HEK293 (cell line): ENCODE measurements at regions not wholly inside any gene's neighbourhood (a gene's known extent, or its start where the extent isn't known, plus 50 kb on each side); places are given as distances from the start of the nearest gene placed in this dataset.

Experiments used
- CTCF ChIA-PET: fragments of 350-600 bp; formaldehyde crosslinking; extraction: SDS; loops from one replicate; lab custom pipeline; 2021; ENCODE audit warnings: antibody characterized with exemption; lab: Yijun Ruan, JAX
- POLR2A ChIA-PET: fragments of 300-600 bp; formaldehyde crosslinking; extraction: SDS; loops from one replicate; lab custom pipeline; 2020; ENCODE audit warnings: antibody characterized with exemption, inconsistent platforms; lab: Yijun Ruan, JAX
- H3K27ac ChIP-seq: fragments of 200-500 bp; sonication (Bioruptor generic); 2 replicates; pipeline ENCODE4 v1.5.1; 2014; ENCODE audit warnings: low read depth, low read length, control low read depth, inconsistent platforms; ENCODE audit errors: extremely low read depth
- H3K36me3 ChIP-seq, 2 experiments: fragments of 200-500 bp in 1 of 2; sonication (Bioruptor generic) in 1 of 2; 1 replicate in 1 of 2; 2 replicates in 1 of 2; pipeline ENCODE4 v1.5.1; 2014 to 2017; ENCODE audit warnings: inconsistent platforms in 2 of 2, low read length in 2 of 2; ENCODE audit not compliant: control insufficient read depth in 2 of 2, insufficient read depth in 1 of 2
- H3K4me1 ChIP-seq: fragments of 200-500 bp; sonication (Bioruptor generic); 2 replicates; pipeline ENCODE4 v1.5.1; 2014; ENCODE audit warnings: mild to moderate bottlenecking, low read length, inconsistent platforms; ENCODE audit not compliant: control insufficient read depth, insufficient read depth
- H3K4me3 ChIP-seq: 2 replicates; pipeline ENCODE4 v1.5.1; 2011; ENCODE audit warnings: low read depth, mild to moderate bottlenecking, control low read depth, low read length, moderate library complexity
- H3K9me3 ChIP-seq: fragments of 200-500 bp; sonication (Bioruptor generic); 2 replicates; pipeline ENCODE4 v1.5.1; 2014; ENCODE audit warnings: low read depth, low read length, inconsistent platforms; ENCODE audit not compliant: control insufficient read depth, insufficient read depth
- EGR2 ChIP-seq: fragments of 450-650 bp; formaldehyde crosslinking; IDR thresholded peaks from 2 replicates; pipeline ENCODE4 v1.5.1; 2016; ENCODE audit warnings: low read depth, missing biosample characterization, missing genetic modification characterization
- KLF7 ChIP-seq: fragments of 450-650 bp; formaldehyde crosslinking; IDR thresholded peaks from 2 replicates; pipeline ENCODE4 v1.5.1; 2016; ENCODE audit warnings: missing biosample characterization, missing genetic modification characterization, borderline replicate concordance
- OVOL3 ChIP-seq: fragments of 450-650 bp; formaldehyde crosslinking; IDR thresholded peaks from 2 replicates; pipeline ENCODE4 v1.5.1; 2016; ENCODE audit warnings: missing biosample characterization, missing genetic modification characterization
- RBAK ChIP-seq: fragments of 450-650 bp; formaldehyde crosslinking; IDR thresholded peaks from 2 replicates; pipeline ENCODE4 v1.5.1; 2016; ENCODE audit warnings: missing biosample characterization, missing genetic modification characterization
- SALL2 ChIP-seq: fragments of 450-650 bp; formaldehyde crosslinking; IDR thresholded peaks from 2 replicates; pipeline ENCODE4 v1.5.0; 2017; ENCODE audit warnings: missing biosample characterization, mild to moderate bottlenecking, missing genetic modification characterization, borderline replicate concordance
- ZBTB26 ChIP-seq: fragments of 450-650 bp; formaldehyde crosslinking; optimal IDR thresholded peaks from 2 replicates; pipeline ENCODE3; 2016; ENCODE audit warnings: missing biosample characterization, mild to moderate bottlenecking, missing genetic modification characterization
- ZNF16 ChIP-seq: fragments of 450-650 bp; formaldehyde crosslinking; IDR thresholded peaks from 2 replicates; pipeline ENCODE4 v1.5.1; 2016; ENCODE audit warnings: low read depth, missing biosample characterization, missing genetic modification characterization
- ZNF174 ChIP-seq: fragments of 450-650 bp; formaldehyde crosslinking; IDR thresholded peaks from 2 replicates; pipeline ENCODE4 v1.5.0; 2017; ENCODE audit warnings: missing biosample characterization, mild to moderate bottlenecking, missing genetic modification characterization
- ZNF221 ChIP-seq: fragments of 450-650 bp; formaldehyde crosslinking; IDR thresholded peaks from 2 replicates; pipeline ENCODE4 v1.5.1; 2017; ENCODE audit warnings: missing biosample characterization, missing genetic modification characterization, borderline replicate concordance
- ZNF404 ChIP-seq: fragments of 450-650 bp; formaldehyde crosslinking; IDR thresholded peaks from 2 replicates; pipeline ENCODE4 v1.5.1; 2017; ENCODE audit warnings: missing biosample characterization, missing genetic modification characterization
- ZNF623 ChIP-seq: fragments of 450-650 bp; formaldehyde crosslinking; IDR thresholded peaks from 2 replicates; pipeline ENCODE4 v1.5.1; 2016; ENCODE audit warnings: missing biosample characterization, missing genetic modification characterization
- ZNF639 ChIP-seq: fragments of 450-650 bp; formaldehyde crosslinking; IDR thresholded peaks from 2 replicates; pipeline ENCODE4 v1.5.1; 2016; ENCODE audit warnings: missing biosample characterization, missing genetic modification characterization
- TF ChIP-seq, protein P1 (sequence below): fragments of 450-650 bp; formaldehyde crosslinking; conservative IDR thresholded peaks from 2 replicates; pipeline ENCODE4 v1.5.1; 2016; ENCODE audit warnings: low read depth, missing biosample characterization, missing genetic modification characterization
- TF ChIP-seq, protein P2 (sequence below): fragments of 450-650 bp; formaldehyde crosslinking; IDR thresholded peaks from 2 replicates; pipeline ENCODE4 v1.5.0; 2017; ENCODE audit warnings: missing biosample characterization, missing genetic modification characterization, borderline replicate concordance
- TF ChIP-seq, protein P3 (sequence below): fragments of 450-650 bp; formaldehyde crosslinking; IDR thresholded peaks from 2 replicates; pipeline ENCODE4 v1.5.1; 2017; ENCODE audit warnings: missing biosample characterization, missing genetic modification characterization

- Histone ChIP-seq H3K9me3 (no peaks in the 10 kb centered on the region), H3K27ac (no peak overlapping the region), H3K4me1 (no peaks in the 10 kb centered on the region), H3K36me3 (no peaks in the 10 kb centered on the region), H3K4me3 (no peak overlapping the region)
- ChIA-PET POLR2A (no interaction called here), CTCF (no interaction called here)
- TF ChIP-seq, protein P1, sequence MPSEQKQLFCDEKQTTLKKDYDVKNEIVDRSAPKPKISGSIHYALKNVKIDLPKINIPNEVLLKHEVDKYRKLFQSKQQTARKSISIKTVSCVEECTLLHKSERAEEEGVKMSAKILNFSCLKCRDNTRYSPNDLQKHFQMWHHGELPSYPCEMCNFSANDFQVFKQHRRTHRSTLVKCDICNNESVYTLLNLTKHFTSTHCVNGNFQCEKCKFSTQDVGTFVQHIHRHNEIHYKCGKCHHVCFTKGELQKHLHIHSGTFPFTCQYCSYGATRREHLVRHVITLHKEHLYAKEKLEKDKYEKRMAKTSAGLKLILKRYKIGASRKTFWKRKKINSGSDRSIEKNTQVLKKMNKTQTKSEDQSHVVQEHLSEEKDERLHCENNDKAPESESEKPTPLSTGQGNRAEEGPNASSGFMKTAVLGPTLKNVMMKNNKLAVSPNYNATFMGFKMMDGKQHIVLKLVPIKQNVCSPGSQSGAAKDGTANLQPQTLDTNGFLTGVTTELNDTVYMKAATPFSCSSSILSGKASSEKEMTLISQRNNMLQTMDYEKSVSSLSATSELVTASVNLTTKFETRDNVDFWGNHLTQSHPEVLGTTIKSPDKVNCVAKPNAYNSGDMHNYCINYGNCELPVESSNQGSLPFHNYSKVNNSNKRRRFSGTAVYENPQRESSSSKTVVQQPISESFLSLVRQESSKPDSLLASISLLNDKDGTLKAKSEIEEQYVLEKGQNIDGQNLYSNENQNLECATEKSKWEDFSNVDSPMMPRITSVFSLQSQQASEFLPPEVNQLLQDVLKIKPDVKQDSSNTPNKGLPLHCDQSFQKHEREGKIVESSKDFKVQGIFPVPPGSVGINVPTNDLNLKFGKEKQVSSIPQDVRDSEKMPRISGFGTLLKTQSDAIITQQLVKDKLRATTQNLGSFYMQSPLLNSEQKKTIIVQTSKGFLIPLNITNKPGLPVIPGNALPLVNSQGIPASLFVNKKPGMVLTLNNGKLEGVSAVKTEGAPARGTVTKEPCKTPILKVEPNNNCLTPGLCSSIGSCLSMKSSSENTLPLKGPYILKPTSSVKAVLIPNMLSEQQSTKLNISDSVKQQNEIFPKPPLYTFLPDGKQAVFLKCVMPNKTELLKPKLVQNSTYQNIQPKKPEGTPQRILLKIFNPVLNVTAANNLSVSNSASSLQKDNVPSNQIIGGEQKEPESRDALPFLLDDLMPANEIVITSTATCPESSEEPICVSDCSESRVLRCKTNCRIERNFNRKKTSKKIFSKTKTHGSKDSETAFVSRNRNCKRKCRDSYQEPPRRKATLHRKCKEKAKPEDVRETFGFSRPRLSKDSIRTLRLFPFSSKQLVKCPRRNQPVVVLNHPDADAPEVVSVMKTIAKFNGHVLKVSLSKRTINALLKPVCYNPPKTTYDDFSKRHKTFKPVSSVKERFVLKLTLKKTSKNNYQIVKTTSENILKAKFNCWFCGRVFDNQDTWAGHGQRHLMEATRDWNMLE (tag by site-specific recombination) = no peak
- TF ChIP-seq SALL2 (tag by site-specific recombination) (no peak), ZNF221 (tag by site-specific recombination) (no peak), ZNF16 (tag by site-specific recombination) (no peak), ZNF404 (tag by site-specific recombination) (no peak), OVOL3 (tag by site-specific recombination) (no peak), ZNF639 (no peak), ZBTB26 (no peak), RBAK (no peak), EGR2 (tag by site-specific recombination) (no peak), KLF7 (tag by site-specific recombination) (no peak), ZNF174 (no peak), ZNF623 (tag by site-specific recombination) (no peak)
- TF ChIP-seq, protein P2, sequence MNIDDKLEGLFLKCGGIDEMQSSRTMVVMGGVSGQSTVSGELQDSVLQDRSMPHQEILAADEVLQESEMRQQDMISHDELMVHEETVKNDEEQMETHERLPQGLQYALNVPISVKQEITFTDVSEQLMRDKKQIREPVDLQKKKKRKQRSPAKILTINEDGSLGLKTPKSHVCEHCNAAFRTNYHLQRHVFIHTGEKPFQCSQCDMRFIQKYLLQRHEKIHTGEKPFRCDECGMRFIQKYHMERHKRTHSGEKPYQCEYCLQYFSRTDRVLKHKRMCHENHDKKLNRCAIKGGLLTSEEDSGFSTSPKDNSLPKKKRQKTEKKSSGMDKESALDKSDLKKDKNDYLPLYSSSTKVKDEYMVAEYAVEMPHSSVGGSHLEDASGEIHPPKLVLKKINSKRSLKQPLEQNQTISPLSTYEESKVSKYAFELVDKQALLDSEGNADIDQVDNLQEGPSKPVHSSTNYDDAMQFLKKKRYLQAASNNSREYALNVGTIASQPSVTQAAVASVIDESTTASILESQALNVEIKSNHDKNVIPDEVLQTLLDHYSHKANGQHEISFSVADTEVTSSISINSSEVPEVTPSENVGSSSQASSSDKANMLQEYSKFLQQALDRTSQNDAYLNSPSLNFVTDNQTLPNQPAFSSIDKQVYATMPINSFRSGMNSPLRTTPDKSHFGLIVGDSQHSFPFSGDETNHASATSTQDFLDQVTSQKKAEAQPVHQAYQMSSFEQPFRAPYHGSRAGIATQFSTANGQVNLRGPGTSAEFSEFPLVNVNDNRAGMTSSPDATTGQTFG = no peak
- TF ChIP-seq, protein P3, sequence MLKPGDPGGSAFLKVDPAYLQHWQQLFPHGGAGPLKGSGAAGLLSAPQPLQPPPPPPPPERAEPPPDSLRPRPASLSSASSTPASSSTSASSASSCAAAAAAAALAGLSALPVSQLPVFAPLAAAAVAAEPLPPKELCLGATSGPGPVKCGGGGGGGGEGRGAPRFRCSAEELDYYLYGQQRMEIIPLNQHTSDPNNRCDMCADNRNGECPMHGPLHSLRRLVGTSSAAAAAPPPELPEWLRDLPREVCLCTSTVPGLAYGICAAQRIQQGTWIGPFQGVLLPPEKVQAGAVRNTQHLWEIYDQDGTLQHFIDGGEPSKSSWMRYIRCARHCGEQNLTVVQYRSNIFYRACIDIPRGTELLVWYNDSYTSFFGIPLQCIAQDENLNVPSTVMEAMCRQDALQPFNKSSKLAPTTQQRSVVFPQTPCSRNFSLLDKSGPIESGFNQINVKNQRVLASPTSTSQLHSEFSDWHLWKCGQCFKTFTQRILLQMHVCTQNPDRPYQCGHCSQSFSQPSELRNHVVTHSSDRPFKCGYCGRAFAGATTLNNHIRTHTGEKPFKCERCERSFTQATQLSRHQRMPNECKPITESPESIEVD (tag by site-specific recombination) = no peak
Observed at GRCh38 chr4:171629182-171629581, 184.0 kb upstream of the GALNTL6 start.
